Naive thymus-derived CD4-positive, alpha-beta T cell (primary cell): ENCODE measurements at regions not wholly inside any gene's neighbourhood (a gene's known extent, or its start where the extent isn't known, plus 50 kb on each side); places are given as distances from the start of the nearest gene placed in this dataset.

ENCODE experiments used
- ATAC-seq: fragments of 150-1000 bp; cut with Tn5 transposase; 2 replicates; pipeline ENCODE4 v1.10.0; 2021; ENCODE audit warnings: mild to moderate bottlenecking, moderate library complexity
- CTCF ChIA-PET: fragments of 350-600 bp; sonication (Branson Sonifier 250); formaldehyde crosslinking; loops from one replicate; lab custom pipeline; 2021; ENCODE audit warnings: antibody characterized with exemption; lab: Charles Lee
- POLR2A ChIA-PET: fragments of 350-600 bp; sonication (Branson Sonifier 250); formaldehyde crosslinking; loops from one replicate; lab custom pipeline; 2021; ENCODE audit warnings: antibody characterized with exemption, inconsistent platforms; lab: Charles Lee
- DNase-seq, 9 donors: peaks; one replicate each; pipeline versions ENCODE4 v3.0.0 to v3.0.0-alpha.2; 2020 to 2022; ENCODE audit warnings: mixed read lengths in 1 of 9
- H3K27ac ChIP-seq: one replicate; pipeline ENCODE4 v1.7.0; 2013; ENCODE audit warnings: mild to moderate bottlenecking, low read depth, low read length, moderate library complexity
- H3K27me3 ChIP-seq, 2 donors: one replicate each; pipeline ENCODE4 v1.7.0; 2013; ENCODE audit warnings: low read length in 2 of 2, mild to moderate bottlenecking in 2 of 2, moderate library complexity in 2 of 2; ENCODE audit not compliant: control insufficient read depth in 2 of 2, insufficient read depth in 2 of 2
- H3K36me3 ChIP-seq, 3 experiments: 1 replicate in 2 of 3; 2 replicates in 1 of 3; pipeline ENCODE4 v1.7.0; 2013; ENCODE audit warnings: low read length in 3 of 3, mild to moderate bottlenecking in 3 of 3, moderate library complexity in 1 of 3; ENCODE audit not compliant: insufficient read depth in 3 of 3, control insufficient read depth in 2 of 3
- H3K4me1 ChIP-seq, 2 donors: one replicate each; pipeline ENCODE4 v1.7.0; 2013; ENCODE audit warnings: low read length in 2 of 2, mild to moderate bottlenecking in 2 of 2, moderate library complexity in 1 of 2; ENCODE audit not compliant: control insufficient read depth in 2 of 2, insufficient read depth in 2 of 2
- H3K4me3 ChIP-seq: 2 replicates; pipeline ENCODE4 v1.7.0; 2013; ENCODE audit warnings: mild to moderate bottlenecking, low read length
- H3K9me3 ChIP-seq, 3 experiments: 1 replicate in 2 of 3; 2 replicates in 1 of 3; pipeline ENCODE4 v1.7.0; 2013; ENCODE audit warnings: low read length in 3 of 3; ENCODE audit not compliant: control insufficient read depth in 2 of 3
- H3K27ac Mint-ChIP-seq, 9 donors: one replicate each; pipeline ENCODE4 v1.8.0; 2020 to 2022; ENCODE audit warnings: mixed read lengths in 9 of 9, mild to moderate bottlenecking in 8 of 9, moderate library complexity in 5 of 9, inconsistent platforms in 2 of 9
- H3K27me3 Mint-ChIP-seq, 5 donors: one replicate each; pipeline ENCODE4 v1.8.0; 2021 to 2022; ENCODE audit warnings: mixed read lengths in 5 of 5, mild to moderate bottlenecking in 1 of 5
- H3K36me3 Mint-ChIP-seq, 5 donors: one replicate each; pipeline ENCODE4 v1.8.0; 2020 to 2022; ENCODE audit warnings: mixed read lengths in 5 of 5, mild to moderate bottlenecking in 3 of 5, inconsistent platforms in 1 of 5
- H3K4me1 Mint-ChIP-seq, 7 donors: one replicate each; pipeline ENCODE4 v1.8.0; 2020 to 2022; ENCODE audit warnings: mixed read lengths in 7 of 7, mild to moderate bottlenecking in 3 of 7, inconsistent platforms in 1 of 7
- H3K4me3 Mint-ChIP-seq, 10 donors: one replicate each; pipeline ENCODE4 v1.8.0; 2020 to 2022; ENCODE audit warnings: mild to moderate bottlenecking in 10 of 10, mixed read lengths in 10 of 10, moderate library complexity in 6 of 10, inconsistent platforms in 2 of 10
- H3K9me3 Mint-ChIP-seq, 11 donors: one replicate each; pipeline ENCODE4 v1.8.0; 2020 to 2022; ENCODE audit warnings: mixed read lengths in 11 of 11, mild to moderate bottlenecking in 4 of 11, inconsistent platforms in 1 of 11, moderate library complexity in 1 of 11
- intact Hi-C, 2 donors: fragments of 100-400 bp; cut with micrococcal nuclease; formaldehyde crosslinking; loops; one replicate each; pipeline ENCODE4 v1.15.1; 2023

DNA sequence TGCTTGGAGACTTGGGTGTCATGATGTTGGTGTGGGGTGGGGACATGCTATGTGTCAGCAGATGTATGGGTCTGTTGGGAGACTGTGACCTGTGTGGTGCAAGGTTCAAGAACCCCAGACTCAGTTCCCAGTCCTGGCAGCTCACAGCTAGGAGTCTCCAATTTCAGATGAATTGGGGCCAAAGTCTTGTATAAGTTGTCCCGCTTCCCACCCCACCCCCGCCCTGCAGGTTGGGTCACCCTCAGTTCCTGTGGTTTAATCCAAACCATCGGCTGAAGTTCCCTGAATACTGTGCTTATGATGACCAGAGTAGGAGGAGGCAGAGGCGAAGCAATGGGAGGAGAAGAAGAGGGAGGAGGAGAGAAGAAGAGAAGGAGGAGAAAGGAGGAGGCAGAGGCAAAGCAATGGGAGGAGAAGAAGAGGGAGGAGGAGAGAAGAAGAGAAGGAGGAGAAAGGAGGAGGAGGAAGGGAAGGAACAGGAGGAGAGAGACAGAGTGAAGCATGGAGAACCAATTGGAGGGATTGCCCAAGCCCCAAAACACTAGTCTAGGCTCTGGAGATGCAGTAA, 112.6 kb downstream of the EFNB1 start:
- H3K9me3 Mint-ChIP-seq = no peaks in the 10 kb centered on the region
- intact Hi-C loops = no loop called here
- H3K27me3 ChIP-seq = no peaks in the 10 kb centered on the region
- ChIA-PET POLR2A (no interaction called here), CTCF (no interaction called here)
- H3K4me1 ChIP-seq = no peaks in the 10 kb centered on the region
- H3K9me3 ChIP-seq = no peaks in the 10 kb centered on the region
- H3K4me3 Mint-ChIP-seq = no peak overlapping the region
- H3K27ac ChIP-seq = no peak overlapping the region
- no peak overlapping the region for H3K27ac Mint-ChIP-seq
- H3K27me3 Mint-ChIP-seq = no peaks in the 10 kb centered on the region
- ATAC-seq = no peak
- H3K4me3 ChIP-seq = no peak overlapping the region
- no peak for DNase-seq
- H3K36me3 ChIP-seq = no peaks in the 10 kb centered on the region
- H3K36me3 Mint-ChIP-seq = no peaks in the 10 kb centered on the region
- H3K4me1 Mint-ChIP-seq = peaks cover 0 to 7% (median 0%) of the 10 kb centered on the region in 7 donors

DNA sequence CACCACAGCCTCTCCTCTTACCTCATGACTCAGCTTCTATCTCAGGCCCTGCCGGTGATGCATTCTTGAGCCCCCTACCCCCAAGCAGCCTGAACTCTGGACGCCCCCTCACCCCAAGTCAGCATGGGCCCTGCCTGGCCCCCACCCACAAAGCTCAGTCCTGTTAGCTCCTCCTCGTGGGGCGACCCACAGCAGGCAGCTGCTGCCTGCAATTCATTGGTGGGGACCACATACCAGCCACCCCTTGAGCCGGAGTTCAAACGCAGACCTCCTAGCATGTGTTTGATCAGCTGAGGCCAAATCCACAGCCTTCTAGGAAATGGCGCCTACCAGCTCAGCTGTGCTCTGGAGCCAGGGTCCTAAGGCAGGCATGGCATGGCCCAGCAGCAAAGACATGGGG, 111.8 kb downstream of the EFNB1 start:
- Histone ChIP-seq H3K36me3 (no peaks in the 10 kb centered on the region), H3K27me3 (no peaks in the 10 kb centered on the region), H3K9me3 (no peaks in the 10 kb centered on the region), H3K4me1 (no peaks in the 10 kb centered on the region), H3K27ac (no peak overlapping the region), H3K4me3 (no peak overlapping the region)
- no peaks in the 10 kb centered on the region for H3K9me3 Mint-ChIP-seq
- H3K27ac Mint-ChIP-seq = no peak overlapping the region
- no peak for DNase-seq
- H3K4me3 Mint-ChIP-seq = no peak overlapping the region
- H3K4me1 Mint-ChIP-seq = peaks cover 0 to 9% (median under 1%) of the 10 kb centered on the region in 7 donors
- ChIA-PET CTCF (no interaction called here), POLR2A (no interaction called here)
- no peaks in the 10 kb centered on the region for H3K36me3 Mint-ChIP-seq
- no peaks in the 10 kb centered on the region for H3K27me3 Mint-ChIP-seq
- intact Hi-C loops = no loop called here
- no peak for ATAC-seq

- Mint-ChIP-seq H3K4me1 (peaks cover 0 to 11% (median 4%) of the 10 kb centered on the region in 7 donors), H3K27ac (no peak overlapping the region), H3K9me3 (peaks cover 0 to 2% (median 0%) of the 10 kb centered on the region in 11 donors), H3K4me3 (no peak overlapping the region), H3K27me3 (no peaks in the 10 kb centered on the region), H3K36me3 (no peaks in the 10 kb centered on the region)
- intact Hi-C loops = no loop called here
- Histone ChIP-seq H3K4me3 (no peak overlapping the region), H3K36me3 (no peaks in the 10 kb centered on the region), H3K9me3 (no peaks in the 10 kb centered on the region), H3K27me3 (no peaks in the 10 kb centered on the region), H3K4me1 (no peaks in the 10 kb centered on the region), H3K27ac (no peak overlapping the region)
- ChIA-PET CTCF (no interaction called here), POLR2A (no interaction called here)
- no peak for DNase-seq
- ATAC-seq = no peak
Observed at GRCh38 chrX:68939868-68940267, 111.0 kb downstream of the EFNB1 start.

DNA sequence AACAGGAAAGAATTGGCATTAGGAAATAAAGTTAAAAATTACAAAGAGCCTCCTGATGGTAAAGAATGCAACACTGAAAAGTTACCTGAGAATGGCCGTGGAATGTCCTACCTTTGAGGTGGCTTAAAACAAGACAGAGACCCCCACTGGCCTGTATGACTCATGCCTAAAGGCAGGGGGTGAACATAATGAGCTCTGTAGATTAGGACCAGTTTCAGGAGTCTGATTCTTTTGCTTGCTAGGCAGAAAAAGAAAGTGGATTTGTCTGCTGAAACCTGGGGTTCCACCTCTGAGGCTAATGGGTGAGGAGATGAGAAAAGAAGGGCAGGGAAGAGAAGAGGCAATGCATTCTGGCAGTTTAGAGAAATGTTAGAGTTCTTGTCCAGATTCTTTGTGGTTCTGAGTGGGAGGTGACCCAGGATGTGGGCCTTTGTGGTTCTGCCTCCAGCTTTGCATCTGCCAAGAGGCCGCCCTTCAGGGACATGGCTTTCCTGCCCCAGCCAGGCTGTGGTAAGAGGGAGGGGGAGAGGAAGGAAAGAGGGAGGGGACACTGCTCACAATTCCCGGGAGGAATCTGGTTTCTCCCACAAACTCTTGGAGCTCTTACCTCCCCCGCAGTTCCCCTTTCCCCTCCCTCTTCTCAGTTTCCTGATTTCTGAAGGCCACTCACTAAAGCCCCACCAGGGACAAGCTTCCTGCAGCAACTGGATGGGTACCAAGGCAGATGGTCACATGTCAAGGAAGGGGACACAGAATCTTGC, 109.6 kb downstream of the EFNB1 start:
- Mint-ChIP-seq H3K27ac (no peak overlapping the region), H3K9me3 (peaks cover 0 to 2% (median 0%) of the 10 kb centered on the region in 11 donors), H3K27me3 (no peaks in the 10 kb centered on the region), H3K36me3 (no peaks in the 10 kb centered on the region), H3K4me1 (peaks cover 0 to 11% (median 4%) of the 10 kb centered on the region in 7 donors), H3K4me3 (no peak overlapping the region)
- Histone ChIP-seq H3K27me3 (no peaks in the 10 kb centered on the region), H3K27ac (no peak overlapping the region), H3K4me3 (no peak overlapping the region), H3K36me3 (no peaks in the 10 kb centered on the region), H3K4me1 (no peaks in the 10 kb centered on the region), H3K9me3 (no peaks in the 10 kb centered on the region)
- POLR2A ChIA-PET = no interaction called here
- intact Hi-C loops = no loop called here
- DNase-seq = no peak
- ATAC-seq = no peak
- CTCF ChIA-PET = no interaction called here

- ChIA-PET CTCF (no interaction called here), POLR2A (no interaction called here)
- no peaks in the 10 kb centered on the region for H3K36me3 ChIP-seq
- intact Hi-C loops = no loop called here
- H3K9me3 ChIP-seq = no peaks in the 10 kb centered on the region
- peaks cover 0 to 11% (median 4%) of the 10 kb centered on the region in 7 donors for H3K4me1 Mint-ChIP-seq
- DNase-seq = no peak
- H3K9me3 Mint-ChIP-seq = peaks cover 0 to 2% (median 0%) of the 10 kb centered on the region in 11 donors
- no peak overlapping the region for H3K27ac ChIP-seq
- H3K27ac Mint-ChIP-seq = no peak overlapping the region
- no peaks in the 10 kb centered on the region for H3K36me3 Mint-ChIP-seq
- H3K27me3 Mint-ChIP-seq = no peaks in the 10 kb centered on the region
- H3K4me3 ChIP-seq = no peak overlapping the region
- ATAC-seq = no peak
- no peaks in the 10 kb centered on the region for H3K27me3 ChIP-seq
- H3K4me3 Mint-ChIP-seq = no peak overlapping the region
- no peaks in the 10 kb centered on the region for H3K4me1 ChIP-seq
Observed at GRCh38 chrX:68937581-68937980, 108.8 kb downstream of the EFNB1 start.

DNA sequence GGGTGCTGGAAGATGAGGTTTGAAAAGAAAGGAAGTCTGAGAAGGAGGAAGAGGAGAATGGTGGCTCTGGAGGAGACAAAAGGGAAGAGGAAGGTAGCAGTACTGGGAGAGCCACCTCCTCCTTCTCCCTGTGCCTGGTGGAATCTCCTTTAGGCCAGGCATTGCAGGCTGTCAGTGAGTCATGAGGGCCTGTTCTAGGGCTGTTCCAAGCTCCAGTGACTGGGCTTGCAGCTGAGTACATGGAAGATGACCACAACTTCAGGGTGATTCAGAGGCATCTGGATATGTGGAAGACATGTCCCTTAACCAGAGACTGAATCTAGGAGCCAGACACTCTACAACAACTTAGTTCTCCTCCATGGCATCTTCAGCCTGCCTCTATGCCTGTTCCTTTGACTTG, 107.8 kb downstream of the EFNB1 start:
- H3K4me1 ChIP-seq = no peaks in the 10 kb centered on the region
- ATAC-seq = no peak
- POLR2A ChIA-PET = no interaction called here
- H3K36me3 ChIP-seq = no peaks in the 10 kb centered on the region
- H3K9me3 ChIP-seq = no peaks in the 10 kb centered on the region
- H3K4me3 ChIP-seq = no peak overlapping the region
- H3K9me3 Mint-ChIP-seq = peaks cover 0 to 2% (median 0%) of the 10 kb centered on the region in 11 donors
- no peaks in the 10 kb centered on the region for H3K27me3 Mint-ChIP-seq
- H3K4me3 Mint-ChIP-seq = no peak overlapping the region
- H3K27ac ChIP-seq = no peak overlapping the region
- H3K27ac Mint-ChIP-seq = no peak overlapping the region
- peaks cover 0 to 10% (median 4%) of the 10 kb centered on the region in 7 donors for H3K4me1 Mint-ChIP-seq
- DNase-seq = no peak
- intact Hi-C loops = no loop called here
- CTCF ChIA-PET = no interaction called here
- H3K27me3 ChIP-seq = no peaks in the 10 kb centered on the region
- H3K36me3 Mint-ChIP-seq = no peaks in the 10 kb centered on the region

DNA sequence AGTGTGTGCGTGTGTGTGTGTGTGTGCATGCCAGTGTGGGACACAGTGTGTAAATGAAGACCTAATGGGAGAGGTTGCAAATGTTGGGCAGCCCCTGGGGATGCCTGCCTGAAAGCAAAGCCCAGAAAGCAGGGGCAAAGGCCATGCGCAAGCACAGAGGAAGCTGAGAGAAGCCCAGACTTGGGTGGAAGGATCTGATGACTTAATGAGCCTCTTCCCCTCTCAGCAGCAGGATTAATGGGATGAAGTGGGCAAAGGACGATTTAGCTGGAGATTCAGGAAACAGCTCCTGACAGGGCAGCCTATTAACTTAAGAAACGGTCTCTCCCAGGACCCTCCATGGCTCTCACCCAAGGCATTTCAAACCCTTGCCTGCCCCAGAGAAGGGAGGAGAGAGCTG, 107.3 kb downstream of the EFNB1 start:
- no peaks in the 10 kb centered on the region for H3K9me3 ChIP-seq
- H3K27me3 ChIP-seq = no peaks in the 10 kb centered on the region
- no peak overlapping the region for H3K4me3 Mint-ChIP-seq
- H3K36me3 ChIP-seq = no peaks in the 10 kb centered on the region
- intact Hi-C loops = no loop called here
- ChIA-PET POLR2A (no interaction called here), CTCF (no interaction called here)
- H3K4me3 ChIP-seq = no peak overlapping the region
- no peak overlapping the region for H3K27ac ChIP-seq
- peaks cover 0 to 2% (median 0%) of the 10 kb centered on the region in 11 donors for H3K9me3 Mint-ChIP-seq
- no peaks in the 10 kb centered on the region for H3K36me3 Mint-ChIP-seq
- H3K4me1 ChIP-seq = no peaks in the 10 kb centered on the region
- H3K27ac Mint-ChIP-seq = peak overlapping the region in 1 of 9 donors; percentile 18
- no peaks in the 10 kb centered on the region for H3K27me3 Mint-ChIP-seq
- peaks cover 0 to 8% (median 4%) of the 10 kb centered on the region in 7 donors for H3K4me1 Mint-ChIP-seq
- ATAC-seq (no peak), DNase-seq (no peak)
